Mesenchymal stem cell (in vitro differentiated cells and primary cell): ENCODE measurements at regions not wholly inside any gene's neighbourhood (a gene's known extent, or its start where the extent isn't known, plus 50 kb on each side); places are given as distances from the start of the nearest gene placed in this dataset.

Experiments used
- DNase-seq: peaks from one replicate; pipeline ENCODE4 v3.0.0-alpha.2; 2013
- H2AFZ ChIP-seq: one replicate; pipeline ENCODE4 v1.6.1; 2013; ENCODE audit warnings: low read depth, mild to moderate bottlenecking, control low read depth, inconsistent platforms, low read length, moderate library complexity
- H2AK5ac ChIP-seq: 2 replicates; pipeline ENCODE4 v1.6.1; 2013; ENCODE audit warnings: low read length, moderate library complexity, mild to moderate bottlenecking, inconsistent platforms; ENCODE audit not compliant: severe bottlenecking
- H2BK120ac ChIP-seq: one replicate; pipeline ENCODE4 v1.6.1; 2013; ENCODE audit warnings: low read depth, mild to moderate bottlenecking, inconsistent platforms, low read length, moderate library complexity
- H2BK12ac ChIP-seq, 2 experiments: one replicate each; pipeline ENCODE4 v1.6.1; 2013; ENCODE audit warnings: inconsistent platforms in 2 of 2, low read length in 2 of 2, mild to moderate bottlenecking in 2 of 2, moderate library complexity in 2 of 2, control low read depth in 1 of 2
- H2BK15ac ChIP-seq: one replicate; pipeline ENCODE4 v1.6.1; 2013; ENCODE audit warnings: mild to moderate bottlenecking, low read depth, inconsistent platforms; ENCODE audit not compliant: poor library complexity, severe bottlenecking
- H2BK5ac ChIP-seq: 2 replicates; pipeline ENCODE4 v1.6.1; 2013; ENCODE audit warnings: low read depth, mild to moderate bottlenecking, low read length, control low read depth, inconsistent platforms; ENCODE audit not compliant: poor library complexity, severe bottlenecking
- H3K14ac ChIP-seq, 2 experiments: one replicate each; pipeline ENCODE4 v1.6.1; 2013; ENCODE audit warnings: inconsistent platforms in 2 of 2, low read length in 2 of 2, control low read depth in 1 of 2, mild to moderate bottlenecking in 1 of 2, moderate library complexity in 1 of 2
- H3K18ac ChIP-seq, 2 experiments: one replicate each; pipeline ENCODE4 v1.6.1; 2013; ENCODE audit warnings: inconsistent platforms in 2 of 2, low read length in 2 of 2, control low read depth in 1 of 2, low read depth in 1 of 2, mild to moderate bottlenecking in 1 of 2
- H3K23ac ChIP-seq, 2 experiments: one replicate each; pipeline ENCODE4 v1.6.1; 2013; ENCODE audit warnings: inconsistent platforms in 2 of 2, low read length in 2 of 2, mild to moderate bottlenecking in 2 of 2, moderate library complexity in 2 of 2, control low read depth in 1 of 2
- H3K27ac ChIP-seq: 2 replicates; pipeline ENCODE4 v1.5.1; 2013; ENCODE audit warnings: mild to moderate bottlenecking, moderate library complexity, low read length, control low read depth, inconsistent platforms; ENCODE audit not compliant: poor library complexity, severe bottlenecking
- H3K27me3 ChIP-seq, 2 experiments: 2 replicates each; pipeline versions ENCODE4 v1.6.1 to v1.7.0; 2013; ENCODE audit warnings: low read length in 2 of 2, mild to moderate bottlenecking in 2 of 2, moderate library complexity in 2 of 2, control low read depth in 1 of 2, inconsistent platforms in 1 of 2; ENCODE audit not compliant: control insufficient read depth in 1 of 2, insufficient read depth in 1 of 2
- H3K36me3 ChIP-seq, 2 experiments: 2 replicates each; pipeline versions ENCODE4 v1.6.1 to v1.7.0; 2013; ENCODE audit warnings: low read length in 2 of 2, control low read depth in 1 of 2, inconsistent platforms in 1 of 2, low read depth in 1 of 2, mild to moderate bottlenecking in 1 of 2; ENCODE audit not compliant: insufficient read depth in 2 of 2, control insufficient read depth in 1 of 2
- H3K4ac ChIP-seq, 2 experiments: one replicate each; pipeline ENCODE4 v1.6.1; 2013; ENCODE audit warnings: inconsistent platforms in 2 of 2, low read length in 2 of 2, mild to moderate bottlenecking in 2 of 2, moderate library complexity in 2 of 2, control low read depth in 1 of 2, low read depth in 1 of 2
- H3K4me1 ChIP-seq: 2 replicates; pipeline ENCODE4 v1.6.1; 2013; ENCODE audit warnings: low read depth, low read length, control low read depth; ENCODE audit not compliant: control insufficient read depth, insufficient read depth
- H3K4me2 ChIP-seq: 2 replicates; pipeline ENCODE4 v1.6.1; 2013; ENCODE audit warnings: low read length, mild to moderate bottlenecking, inconsistent platforms; ENCODE audit not compliant: poor library complexity, severe bottlenecking
- H3K4me3 ChIP-seq, 2 experiments: 2 replicates each; pipeline versions ENCODE4 v1.5.1 to v1.7.0; 2013; ENCODE audit warnings: low read length in 2 of 2, mild to moderate bottlenecking in 2 of 2, control low read depth in 1 of 2, low read depth in 1 of 2; ENCODE audit not compliant: insufficient read depth in 1 of 2
- H3K79me1 ChIP-seq: replicated peaks from 2 replicates; pipeline ENCODE4 v1.6.1; 2013; ENCODE audit warnings: mild to moderate bottlenecking, control low read depth, low read length, inconsistent platforms; ENCODE audit not compliant: poor library complexity, severe bottlenecking
- H3K9ac ChIP-seq: 2 replicates; pipeline ENCODE4 v1.7.0; 2013; ENCODE audit warnings: mild to moderate bottlenecking, low read length, moderate library complexity
- H3K9me3 ChIP-seq: 2 replicates; pipeline ENCODE4 v1.7.0; 2013; ENCODE audit warnings: mild to moderate bottlenecking, low read length; ENCODE audit not compliant: control insufficient read depth
- H4K8ac ChIP-seq: one replicate; pipeline ENCODE4 v1.6.1; 2013; ENCODE audit warnings: inconsistent platforms, mild to moderate bottlenecking, low read length, moderate library complexity
- H4K91ac ChIP-seq: one replicate; pipeline ENCODE4 v1.6.1; 2013; ENCODE audit warnings: mild to moderate bottlenecking, low read length, inconsistent platforms
- WGBS: methylation state at CpG from one replicate; pipeline ENCODE4 v1.1.7; 2013; ENCODE audit warnings: mixed read lengths; 5-methylcytosine and 5-hydroxymethylcytosine counted together

DNA sequence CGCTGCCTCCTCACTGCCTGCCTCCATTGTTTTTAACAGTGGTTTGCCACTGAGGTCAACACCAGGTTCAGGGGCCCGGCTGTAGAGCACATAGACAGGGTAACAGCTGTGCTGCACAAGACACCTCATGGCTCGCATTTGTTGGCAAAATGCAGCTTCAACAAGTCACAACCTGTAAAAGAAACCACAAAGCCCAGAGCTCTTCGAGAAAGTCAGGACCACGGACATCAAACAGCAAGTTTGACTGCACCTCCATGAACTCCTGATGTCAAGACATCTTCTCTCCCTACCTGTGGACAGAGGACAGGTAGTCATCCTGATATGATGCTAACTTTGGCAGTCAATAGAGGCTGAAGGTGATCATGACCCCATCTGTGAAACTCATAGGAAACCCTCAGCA lies 142.4 kb upstream of the SOX9 start:
- Histone ChIP-seq H3K4me3 (no peak overlapping the region), H3K27me3 (no peaks in the 10 kb centered on the region), H3K9ac (no peak overlapping the region), H3K4me1 (no peaks in the 10 kb centered on the region), H2AK5ac (no peak overlapping the region), H4K91ac (no peak overlapping the region), H4K8ac (no peak overlapping the region), H3K4me2 (no peak overlapping the region), H2BK5ac (no peak overlapping the region), H3K79me1 (no peaks in the 10 kb centered on the region), H2AFZ (no peak overlapping the region), H3K9me3 (no peaks in the 10 kb centered on the region), H3K4ac (no peak overlapping the region), H2BK12ac (no peak overlapping the region), H3K14ac (no peak overlapping the region), H2BK15ac (no peak overlapping the region), H3K18ac (no peak overlapping the region), H3K27ac (no peak overlapping the region), H2BK120ac (no peak overlapping the region), H3K36me3 (no peaks in the 10 kb centered on the region), H3K23ac (no peak overlapping the region)
- WGBS: 74% methylated on average over 5 of the region's 5 CpGs
- no peak for DNase-seq

DNA sequence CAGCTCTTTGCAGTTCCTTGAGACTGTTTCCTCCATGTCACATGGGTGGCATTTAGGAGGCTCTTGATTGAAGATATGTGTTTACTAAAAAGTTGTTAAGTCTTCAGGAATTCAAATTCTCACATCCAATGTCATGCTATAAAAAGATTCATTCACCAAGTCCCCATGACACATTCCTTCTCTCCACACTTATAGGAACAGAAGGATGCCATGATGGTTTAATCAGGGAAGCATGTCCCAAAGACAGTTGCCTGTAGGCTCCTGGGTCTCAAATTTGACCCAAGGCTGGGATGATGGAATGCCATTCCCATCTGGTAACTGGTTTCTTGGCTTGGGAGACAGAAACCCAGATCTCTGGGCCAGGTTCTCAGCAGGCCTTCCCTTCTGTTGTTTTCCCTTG lies 140.6 kb upstream of the SOX9 start:
- no peak overlapping the region for H2AK5ac ChIP-seq
- H3K27me3 ChIP-seq: no peaks in the 10 kb centered on the region
- H3K9ac ChIP-seq: no peak overlapping the region
- peak overlapping the region in 1 of 2 experiments; percentile 31 for H3K14ac ChIP-seq
- no peak overlapping the region for H2BK5ac ChIP-seq
- H2BK12ac ChIP-seq: no peak overlapping the region
- H3K23ac ChIP-seq: no peak overlapping the region
- H3K4ac ChIP-seq: no peak overlapping the region
- H2BK120ac ChIP-seq: no peak overlapping the region
- no peak for DNase-seq
- H3K9me3 ChIP-seq: no peaks in the 10 kb centered on the region
- no peak overlapping the region for H3K18ac ChIP-seq
- no peaks in the 10 kb centered on the region for H3K79me1 ChIP-seq
- H2AFZ ChIP-seq: no peak overlapping the region
- H3K36me3 ChIP-seq: no peaks in the 10 kb centered on the region
- H3K4me1 ChIP-seq: no peaks in the 10 kb centered on the region
- H3K4me2 ChIP-seq: no peak overlapping the region
- H4K91ac ChIP-seq: no peak overlapping the region
- no peak overlapping the region for H3K27ac ChIP-seq
- H4K8ac ChIP-seq: no peak overlapping the region
- no peak overlapping the region for H3K4me3 ChIP-seq
- peak overlapping the region; percentile 30 for H2BK15ac ChIP-seq

DNA sequence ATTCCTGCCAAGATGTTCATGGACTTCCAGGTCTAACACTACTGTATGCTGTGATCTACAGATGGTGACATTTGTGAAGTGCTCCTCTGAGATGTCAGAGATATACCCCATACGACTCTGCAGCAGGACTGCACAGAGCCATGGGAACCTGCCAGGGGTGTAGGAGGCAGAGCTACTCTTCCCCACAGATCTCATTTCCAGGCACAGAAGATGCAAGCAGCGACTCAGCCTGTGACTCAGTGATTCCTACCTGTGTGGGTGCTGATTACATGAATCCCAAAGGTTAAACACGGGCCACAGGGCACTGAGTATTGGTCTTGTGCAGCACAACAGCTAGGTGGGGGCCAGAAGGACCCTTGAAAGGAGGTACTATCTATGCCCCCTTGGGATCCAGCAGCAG lies 137.0 kb upstream of the SOX9 start:
- Histone ChIP-seq H2BK15ac (no peak overlapping the region), H3K9me3 (no peaks in the 10 kb centered on the region), H3K27me3 (no peaks in the 10 kb centered on the region), H3K4me1 (no peaks in the 10 kb centered on the region), H2BK120ac (no peak overlapping the region), H3K27ac (no peak overlapping the region), H3K36me3 (no peaks in the 10 kb centered on the region), H3K23ac (no peak overlapping the region), H2BK5ac (no peak overlapping the region), H4K8ac (no peak overlapping the region), H3K4me3 (no peak overlapping the region), H3K79me1 (no peaks in the 10 kb centered on the region), H4K91ac (no peak overlapping the region), H3K4me2 (no peak overlapping the region), H3K4ac (no peak overlapping the region), H2AK5ac (no peak overlapping the region), H3K14ac (no peak overlapping the region), H3K9ac (no peak overlapping the region), H2BK12ac (no peak overlapping the region), H3K18ac (no peak overlapping the region), H2AFZ (no peak overlapping the region)
- DNase-seq: no peak
- WGBS: 79% methylated on average over 3 of the region's 3 CpGs

GRCh38 chr17:71985111-71986039 lies 135.4 kb upstream of the SOX9 start:
- Histone ChIP-seq H2BK15ac (no peak overlapping the region), H3K18ac (no peak overlapping the region), H4K8ac (no peak overlapping the region), H3K14ac (no peak overlapping the region), H3K4ac (no peak overlapping the region), H2BK5ac (no peak overlapping the region), H2BK120ac (no peak overlapping the region), H3K4me1 (no peaks in the 10 kb centered on the region), H3K79me1 (no peaks in the 10 kb centered on the region), H2AK5ac (no peak overlapping the region), H3K4me2 (no peak overlapping the region), H2AFZ (no peak overlapping the region), H3K36me3 (no peaks in the 10 kb centered on the region), H3K23ac (no peak overlapping the region), H3K9ac (no peak overlapping the region), H4K91ac (no peak overlapping the region), H3K9me3 (no peaks in the 10 kb centered on the region), H3K27me3 (no peaks in the 10 kb centered on the region), H3K27ac (no peak overlapping the region), H2BK12ac (no peak overlapping the region), H3K4me3 (no peak overlapping the region)
- no peak for DNase-seq
- WGBS: 80% methylated on average over 1 of the region's 3 CpGs
